HCT116 (cell line): ENCODE measurements at regions not wholly inside any gene's neighbourhood (a gene's known extent, or its start where the extent isn't known, plus 50 kb on each side); places are given as distances from the start of the nearest gene placed in this dataset.

Experiments
- ATAC-seq: fragments of 200-7000 bp; cut with Tn5 transposase; 2 replicates; pipeline ENCODE4 v1.9.1; 2020; ENCODE audit warnings: mild to moderate bottlenecking, moderate library complexity
- BruUV-seq: library from RNA; stranded (reverse); fragments of 400-500 nt; replicated peaks from 2 replicates; lab custom pipeline; 2021; lab: Mats Ljungman, UMichigan
- CTCF ChIA-PET: fragments of 300-600 bp; sonication (Branson Sonifier 250); formaldehyde crosslinking; loops from one replicate; lab custom pipeline; 2021; ENCODE audit warnings: antibody characterized with exemption; lab: Charles Lee
- POLR2A ChIA-PET: fragments of 300-600, 350-600 bp; sonication (Branson Sonifier 250); formaldehyde crosslinking; loops from one replicate; lab custom pipeline; 2021; ENCODE audit warnings: antibody characterized with exemption; lab: Charles Lee
- RAD21 ChIA-PET, 2 experiments: fragments of 300-600 bp; sonication (Branson Sonifier 250); formaldehyde crosslinking; loops; one replicate each; lab custom pipeline; 2023; ENCODE audit warnings: low total read pairs in 2 of 2; ENCODE audit not compliant: uncharacterized antibody in 2 of 2, unreplicated experiment in 2 of 2, low non-redundant PET in 1 of 2; lab: Charles Lee
- DNase-seq: peaks from one replicate; pipeline ENCODE4 v3.0.0-alpha.2; 2010; ENCODE audit warnings: low read depth, low spot score
- H2AFZ ChIP-seq: fragments of 200-600 bp; shearing (Covaris generic), sonication (generic); 2 replicates; pipeline ENCODE4 v1.6.1; 2017; ENCODE audit warnings: low read depth, mixed run types, mixed read lengths, antibody characterized with exemption, low read length; ENCODE audit not compliant: poor library complexity, severe bottlenecking
- H3K27ac ChIP-seq: 2 replicates; pipeline ENCODE4 v1.5.1; 2012; ENCODE audit warnings: low read depth, low read length
- H3K27me3 ChIP-seq: fragments of 200-600 bp; sonication (generic); 2 replicates; pipeline ENCODE4 v1.6.1; 2016; ENCODE audit warnings: mixed run types, low read length, mixed read lengths; ENCODE audit not compliant: insufficient read depth
- H3K36me3 ChIP-seq, 2 experiments: fragments of 200-500 bp in 1 of 2; fragments of 200-600 bp in 1 of 2; sonication (Bioruptor generic) in 1 of 2; sonication (generic) in 1 of 2; 2 replicates each; pipeline versions ENCODE4 v1.5.1 to v1.6.1; 2014 to 2016; ENCODE audit warnings: low read length in 2 of 2, inconsistent platforms in 1 of 2, mixed read lengths in 1 of 2, mixed run types in 1 of 2; ENCODE audit not compliant: insufficient read depth in 2 of 2, control insufficient read depth in 1 of 2
- H3K4me1 ChIP-seq, 2 experiments: fragments of 200-600 bp in 1 of 2; sonication (generic) in 1 of 2; 2 replicates each; pipeline versions ENCODE4 v1.5.1 to v1.6.1; 2012 to 2017; ENCODE audit warnings: low read length in 2 of 2, inconsistent platforms in 1 of 2, mild to moderate bottlenecking in 1 of 2, mixed read lengths in 1 of 2, mixed run types in 1 of 2, moderate library complexity in 1 of 2; ENCODE audit not compliant: insufficient read depth in 2 of 2, control insufficient read depth in 1 of 2
- H3K4me2 ChIP-seq: fragments of 200-600 bp; sonication (generic); 2 replicates; pipeline ENCODE4 v1.6.1; 2017; ENCODE audit warnings: mixed run types, low read length, mixed read lengths
- H3K4me3 ChIP-seq, 2 experiments: fragments of 200-600 bp in 1 of 2; sonication (generic) in 1 of 2; replicated peaks in 1 of 2; 2 replicates each; pipeline ENCODE4 v1.5.1; 2011 to 2016; ENCODE audit warnings: low read length in 2 of 2, control low read depth in 1 of 2, low read depth in 1 of 2, mild to moderate bottlenecking in 1 of 2, mixed read lengths in 1 of 2, mixed run types in 1 of 2
- H3K79me2 ChIP-seq: fragments of 200-600 bp; sonication (generic); 2 replicates; pipeline ENCODE4 v1.6.1; 2017; ENCODE audit warnings: mild to moderate bottlenecking, mixed run types, low read length, moderate library complexity, mixed read lengths; ENCODE audit not compliant: insufficient read depth
- H3K9ac ChIP-seq: fragments of 200-600 bp; sonication (generic); 2 replicates; pipeline ENCODE4 v1.6.1; 2016; ENCODE audit warnings: low read length, mixed read lengths
- H3K9me2 ChIP-seq: fragments of 200-600 bp; sonication (generic), shearing (Covaris generic); 2 replicates; pipeline ENCODE4 v1.6.1; 2017; ENCODE audit warnings: mixed run types, mild to moderate bottlenecking, moderate library complexity; ENCODE audit not compliant: insufficient read depth
- H3K9me3 ChIP-seq, 2 experiments: fragments of 200-500 bp in 1 of 2; fragments of 200-600 bp in 1 of 2; sonication (Bioruptor generic) in 1 of 2; sonication (generic) in 1 of 2; 2 replicates each; pipeline ENCODE4 v1.6.1; 2014 to 2017; ENCODE audit warnings: low read length in 2 of 2, mixed read lengths in 2 of 2, inconsistent platforms in 1 of 2, low read depth in 1 of 2, mild to moderate bottlenecking in 1 of 2, mixed run types in 1 of 2, moderate library complexity in 1 of 2; ENCODE audit not compliant: control insufficient read depth in 1 of 2, insufficient read depth in 1 of 2
- H4K20me1 ChIP-seq: fragments of 200-600 bp; sonication (generic), shearing (Covaris generic); 2 replicates; pipeline ENCODE4 v1.6.1; 2017; ENCODE audit warnings: mixed run types, mild to moderate bottlenecking, moderate library complexity; ENCODE audit not compliant: insufficient read depth
- ATF3 ChIP-seq: IDR thresholded peaks from 2 replicates; pipeline ENCODE4 v1.6.1; 2012
- CBX3 ChIP-seq: IDR thresholded peaks from 2 replicates; pipeline ENCODE4 v1.6.1; 2012; ENCODE audit warnings: low read depth
- CEBPB ChIP-seq: IDR thresholded peaks from 2 replicates; pipeline ENCODE4 v1.6.1; 2012; ENCODE audit warnings: low read depth
- EGR1 ChIP-seq: IDR thresholded peaks from 2 replicates; pipeline ENCODE4 v1.6.1; 2012; ENCODE audit warnings: low read depth
- ELF1 ChIP-seq: IDR thresholded peaks from 2 replicates; pipeline ENCODE4 v1.6.1; 2012; ENCODE audit warnings: low read depth, borderline replicate concordance
- EZH2 ChIP-seq: fragments of 200-600 bp; sonication (generic); IDR thresholded peaks from 2 replicates; pipeline ENCODE4 v1.6.1; 2017; ENCODE audit warnings: antibody characterized with exemption, mixed run types
- FOSL1 ChIP-seq: IDR thresholded peaks from 2 replicates; pipeline ENCODE4 v1.6.1; 2012; ENCODE audit warnings: low read depth
- JUND ChIP-seq: IDR thresholded peaks from 2 replicates; pipeline ENCODE4 v1.6.1; 2012
- MAX ChIP-seq: IDR thresholded peaks from 2 replicates; pipeline ENCODE4 v1.6.1; 2012
- POLR2A ChIP-seq: IDR thresholded peaks from 2 replicates; pipeline ENCODE4 v1.7.0; 2011; ENCODE audit warnings: borderline replicate concordance; ENCODE audit not compliant: insufficient read depth, insufficient read length; ENCODE audit errors: extremely low read depth
- POLR2AphosphoS5 ChIP-seq: IDR thresholded peaks from 2 replicates; pipeline ENCODE4 v1.6.1; 2011; ENCODE audit warnings: mild to moderate bottlenecking, low read depth, low read length, moderate library complexity
- REST ChIP-seq: IDR thresholded peaks from 2 replicates; pipeline ENCODE4 v1.6.1; 2012; ENCODE audit warnings: low read depth
- SIN3A ChIP-seq: IDR thresholded peaks from 2 replicates; pipeline ENCODE4 v1.6.1; 2012; ENCODE audit warnings: low read depth
- SP1 ChIP-seq: IDR thresholded peaks from 2 replicates; pipeline ENCODE4 v1.6.1; 2012; ENCODE audit warnings: low read depth
- SRF ChIP-seq: IDR thresholded peaks from 2 replicates; pipeline ENCODE4 v1.6.1; 2012; ENCODE audit warnings: low read depth
- YY1 ChIP-seq: IDR thresholded peaks from 2 replicates; pipeline ENCODE4 v1.6.1; 2011; ENCODE audit warnings: low read length, low read depth, moderate library complexity, mild to moderate bottlenecking; ENCODE audit not compliant: insufficient replicate concordance; ENCODE audit errors: extremely low read depth
- ZFX ChIP-seq: fragments of 450-650 bp; IDR thresholded peaks from 2 replicates; pipeline ENCODE4 v1.6.1; 2017
- ZNF274 ChIP-seq: fragments of 200-500 bp; sonication (Bioruptor generic); IDR thresholded peaks from 2 replicates; pipeline ENCODE4 v1.6.1; 2014; ENCODE audit warnings: mild to moderate bottlenecking, low read depth, low read length, inconsistent platforms
- intact Hi-C: fragments of 100-400 bp; cut with micrococcal nuclease; formaldehyde crosslinking; loops from 2 replicates; pipeline ENCODE4 v1.10.0; 2022
- TF ChIP-seq, protein P1 (sequence below): IDR thresholded peaks from 2 replicates; pipeline ENCODE4 v1.6.1; 2011; ENCODE audit warnings: mild to moderate bottlenecking, low read length, moderate library complexity; ENCODE audit not compliant: insufficient replicate concordance; ENCODE audit errors: extremely low read depth
- TF ChIP-seq, protein P2 (sequence below), 3 experiments: fragments of 200-600 bp in 1 of 3; sonication (generic) in 1 of 3; IDR thresholded peaks in 2 of 3; conservative IDR thresholded peaks in 1 of 3; 2 replicates each; pipeline ENCODE4 v1.5.1; 2012 to 2017; ENCODE audit warnings: low read depth in 2 of 3, low read length in 2 of 3, antibody characterized with exemption in 1 of 3, borderline replicate concordance in 1 of 3, control low read depth in 1 of 3, mild to moderate bottlenecking in 1 of 3, mixed read lengths in 1 of 3, mixed run types in 1 of 3, moderate library complexity in 1 of 3; ENCODE audit not compliant: insufficient read depth in 1 of 3

DNA sequence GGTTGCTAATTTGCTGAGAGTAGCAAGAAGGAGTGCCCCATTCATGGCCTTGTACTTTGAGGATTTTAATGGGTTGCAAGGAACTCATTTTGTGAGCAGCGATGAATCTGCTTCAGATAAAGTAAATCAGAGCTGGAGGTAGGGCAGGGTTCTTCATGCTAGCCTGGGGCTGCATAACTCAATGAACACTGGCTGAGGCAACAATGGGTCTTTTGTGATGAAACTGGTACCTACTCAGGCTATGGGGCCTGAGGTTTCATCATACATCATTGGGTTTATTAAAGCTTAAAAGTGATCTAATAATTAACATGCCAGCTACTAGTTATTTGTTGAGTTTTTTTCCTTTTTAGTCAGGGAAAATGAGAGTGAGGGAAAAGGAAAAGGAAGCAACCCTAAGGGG, 106.9 kb downstream of the FAM50B start:
- BruUV-seq, result no TSS peak
- ChIA-PET RAD21 (no interaction called here), POLR2A (no interaction called here), CTCF (no interaction called here)
- intact Hi-C loops, result no loop called here
- H3K27me3 ChIP-seq, result no peaks in the 10 kb centered on the region
- H3K4me1 ChIP-seq, result no peaks in the 10 kb centered on the region
- H3K4me3 ChIP-seq, result no peak overlapping the region
- no peaks in the 10 kb centered on the region for H3K9me3 ChIP-seq
- H3K36me3 ChIP-seq, result no peaks in the 10 kb centered on the region
- no peak overlapping the region for H3K27ac ChIP-seq
- ATAC-seq (no peak), DNase-seq (no peak)
- H4K20me1 ChIP-seq, result no peaks in the 10 kb centered on the region
- no peak overlapping the region for H3K4me2 ChIP-seq
- no peaks in the 10 kb centered on the region for H3K79me2 ChIP-seq
- no peak overlapping the region for H2AFZ ChIP-seq
- TF ChIP-seq JUND, result no peak
- no peak for TF ChIP-seq POLR2AphosphoS5
- TF ChIP-seq POLR2A, result no peak
- TF ChIP-seq, protein P1, sequence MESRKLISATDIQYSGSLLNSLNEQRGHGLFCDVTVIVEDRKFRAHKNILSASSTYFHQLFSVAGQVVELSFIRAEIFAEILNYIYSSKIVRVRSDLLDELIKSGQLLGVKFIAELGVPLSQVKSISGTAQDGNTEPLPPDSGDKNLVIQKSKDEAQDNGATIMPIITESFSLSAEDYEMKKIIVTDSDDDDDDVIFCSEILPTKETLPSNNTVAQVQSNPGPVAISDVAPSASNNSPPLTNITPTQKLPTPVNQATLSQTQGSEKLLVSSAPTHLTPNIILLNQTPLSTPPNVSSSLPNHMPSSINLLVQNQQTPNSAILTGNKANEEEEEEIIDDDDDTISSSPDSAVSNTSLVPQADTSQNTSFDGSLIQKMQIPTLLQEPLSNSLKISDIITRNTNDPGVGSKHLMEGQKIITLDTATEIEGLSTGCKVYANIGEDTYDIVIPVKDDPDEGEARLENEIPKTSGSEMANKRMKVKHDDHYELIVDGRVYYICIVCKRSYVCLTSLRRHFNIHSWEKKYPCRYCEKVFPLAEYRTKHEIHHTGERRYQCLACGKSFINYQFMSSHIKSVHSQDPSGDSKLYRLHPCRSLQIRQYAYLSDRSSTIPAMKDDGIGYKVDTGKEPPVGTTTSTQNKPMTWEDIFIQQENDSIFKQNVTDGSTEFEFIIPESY, result no peak
- no peak for TF ChIP-seq SP1
- TF ChIP-seq EGR1, result no peak
- TF ChIP-seq ZFX, result no peak
- TF ChIP-seq ATF3, result no peak
- no peak for TF ChIP-seq MAX
- no peak for TF ChIP-seq SIN3A
- no peak for TF ChIP-seq ZNF274
- TF ChIP-seq ELF1, result no peak
- TF ChIP-seq YY1, result no peak
- TF ChIP-seq CBX3, result no peak
- no peak for TF ChIP-seq SRF
- TF ChIP-seq REST, result no peak
- no peak for TF ChIP-seq EZH2
- TF ChIP-seq FOSL1, result no peak
- TF ChIP-seq, protein P2, sequence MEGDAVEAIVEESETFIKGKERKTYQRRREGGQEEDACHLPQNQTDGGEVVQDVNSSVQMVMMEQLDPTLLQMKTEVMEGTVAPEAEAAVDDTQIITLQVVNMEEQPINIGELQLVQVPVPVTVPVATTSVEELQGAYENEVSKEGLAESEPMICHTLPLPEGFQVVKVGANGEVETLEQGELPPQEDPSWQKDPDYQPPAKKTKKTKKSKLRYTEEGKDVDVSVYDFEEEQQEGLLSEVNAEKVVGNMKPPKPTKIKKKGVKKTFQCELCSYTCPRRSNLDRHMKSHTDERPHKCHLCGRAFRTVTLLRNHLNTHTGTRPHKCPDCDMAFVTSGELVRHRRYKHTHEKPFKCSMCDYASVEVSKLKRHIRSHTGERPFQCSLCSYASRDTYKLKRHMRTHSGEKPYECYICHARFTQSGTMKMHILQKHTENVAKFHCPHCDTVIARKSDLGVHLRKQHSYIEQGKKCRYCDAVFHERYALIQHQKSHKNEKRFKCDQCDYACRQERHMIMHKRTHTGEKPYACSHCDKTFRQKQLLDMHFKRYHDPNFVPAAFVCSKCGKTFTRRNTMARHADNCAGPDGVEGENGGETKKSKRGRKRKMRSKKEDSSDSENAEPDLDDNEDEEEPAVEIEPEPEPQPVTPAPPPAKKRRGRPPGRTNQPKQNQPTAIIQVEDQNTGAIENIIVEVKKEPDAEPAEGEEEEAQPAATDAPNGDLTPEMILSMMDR (IDR thresholded peaks at IDR 0.05 in 2 of 3, conservative IDR thresholded peaks at IDR 0.05 in 1 of 3; ENCODE audit: borderline replicate concordance in 1 of 3, insufficient read depth in 1 of 3, low read depth in 2 of 3, low read length in 2 of 3), result no peak
- TF ChIP-seq CEBPB, result no peak
- no peaks in the 10 kb centered on the region for H3K9me2 ChIP-seq
- no peak overlapping the region for H3K9ac ChIP-seq
